Midbrain (tissue), 1 donor: ENCODE measurements at regions not wholly inside any gene's neighbourhood (a gene's known extent, or its start where the extent isn't known, plus 50 kb on each side); places are given as distances from the start of the nearest gene placed in this dataset.

ENCODE experiments used
- DNase-seq: peaks from one replicate; lab custom pipeline; 2025; lab: John Stamatoyannopoulos, UW

DNA sequence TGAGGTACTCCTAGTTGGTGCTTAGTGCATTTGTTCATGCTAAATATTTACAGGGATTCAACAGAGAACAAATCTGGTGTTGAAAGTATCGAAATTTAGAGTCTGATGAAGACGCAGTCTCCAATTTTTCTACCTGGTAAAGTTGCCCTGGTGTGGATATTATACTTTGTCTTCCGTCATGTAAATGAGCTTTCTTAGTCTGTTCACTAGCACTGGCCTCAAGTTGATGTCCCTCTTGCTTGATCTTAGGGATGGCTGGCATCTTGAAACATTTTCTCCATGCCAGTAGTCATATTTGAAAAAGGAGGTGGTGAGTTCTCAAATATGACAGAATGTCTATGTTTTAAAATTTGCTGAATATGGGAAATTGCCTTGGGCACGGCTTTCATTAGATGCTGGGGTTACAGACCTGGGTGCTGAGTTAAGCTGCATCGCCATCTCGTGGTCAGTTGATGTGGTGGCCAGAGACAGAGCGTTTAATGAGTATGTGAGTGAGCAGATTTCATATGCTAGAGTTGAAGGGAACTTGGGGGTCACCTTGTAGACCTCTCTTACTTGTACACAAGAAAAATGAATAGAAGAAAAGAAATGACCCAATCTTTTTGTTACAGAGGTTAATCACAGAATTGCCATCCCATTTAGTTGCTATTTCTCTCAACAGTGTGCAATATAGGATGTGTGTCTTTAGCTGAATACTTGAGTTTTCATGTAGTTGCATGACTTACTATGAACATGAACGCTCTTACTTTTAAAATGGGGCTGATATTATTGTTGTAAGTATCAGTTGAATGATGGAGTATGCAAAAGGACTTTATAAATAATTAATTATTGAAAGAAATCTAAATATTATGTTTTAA lies 172.8 kb upstream of the DCN start:
- DNase-seq, result peak; percentile 77

DNA sequence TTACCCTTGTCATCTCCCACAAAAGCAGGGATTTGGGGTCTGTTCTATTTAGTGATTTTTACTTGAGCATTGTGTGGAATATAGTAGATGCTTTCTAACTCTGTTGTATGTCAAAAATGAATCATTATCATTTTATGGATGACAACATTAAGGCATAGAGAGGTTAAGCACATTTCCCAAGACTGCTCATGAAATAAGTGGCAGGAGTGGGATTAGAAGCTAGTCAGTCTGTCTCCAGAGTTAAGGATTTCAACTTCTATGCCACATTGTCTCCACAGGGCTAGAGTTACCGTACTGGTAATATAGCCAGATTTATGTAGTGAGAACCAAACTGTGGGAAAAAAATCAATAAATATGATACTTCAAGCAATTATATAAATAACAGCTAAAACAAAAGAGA lies 170.6 kb upstream of the DCN start:
- DNase-seq, result no peak

DNA sequence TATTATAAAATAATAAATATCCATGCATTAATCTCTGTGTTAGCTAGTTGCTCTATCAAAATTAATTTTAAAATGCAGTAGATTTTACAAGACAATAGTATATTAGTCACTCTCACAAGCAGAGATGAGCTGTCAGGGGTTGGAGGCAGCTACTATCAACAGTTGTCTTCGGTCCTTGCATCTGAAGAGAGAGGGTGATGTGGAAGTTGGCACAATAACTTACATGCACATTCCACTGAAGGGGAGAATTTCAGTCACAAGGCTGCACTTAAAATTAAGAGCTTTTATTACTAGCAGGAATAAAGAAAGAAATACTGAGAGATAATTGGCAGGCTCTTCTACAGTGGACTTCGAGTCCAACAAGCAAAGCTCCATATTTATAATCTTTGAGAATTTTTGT lies 166.9 kb upstream of the DCN start:
- no peak for DNase-seq

DNA sequence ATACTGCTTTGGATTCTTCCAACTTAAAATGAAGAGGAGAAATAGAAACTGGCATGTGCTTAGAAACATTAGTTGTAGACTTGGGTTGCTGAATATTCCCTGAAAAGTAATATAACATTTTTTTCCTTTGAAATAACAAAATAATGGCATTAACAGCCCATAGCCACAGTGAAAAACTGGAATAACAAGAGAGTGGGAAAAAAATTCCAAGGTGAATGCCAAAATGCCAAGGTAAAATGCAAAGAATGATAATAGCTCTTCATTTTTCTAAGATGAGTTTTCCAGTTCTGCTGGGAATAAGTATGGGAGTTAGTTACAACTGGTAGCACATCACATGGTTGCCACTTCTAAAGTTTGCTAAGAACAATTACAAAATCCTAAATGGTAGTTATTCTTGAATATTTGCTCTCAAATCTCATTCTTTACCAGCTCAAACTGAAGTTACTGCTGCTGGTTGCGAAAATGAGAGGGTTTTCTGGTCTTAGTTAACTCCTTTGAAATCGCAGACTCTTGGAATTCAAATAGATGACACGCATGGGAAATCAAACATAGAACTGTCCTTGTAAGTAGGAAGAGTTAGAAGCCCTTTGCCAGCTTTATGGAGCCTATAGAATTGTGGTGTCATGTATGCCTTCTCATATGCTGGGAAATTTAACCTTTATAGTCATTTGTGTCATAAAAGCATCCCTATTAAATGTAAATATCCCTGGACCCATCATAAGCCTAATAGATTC lies 165.0 kb upstream of the DCN start:
- DNase-seq, result no peak

DNA sequence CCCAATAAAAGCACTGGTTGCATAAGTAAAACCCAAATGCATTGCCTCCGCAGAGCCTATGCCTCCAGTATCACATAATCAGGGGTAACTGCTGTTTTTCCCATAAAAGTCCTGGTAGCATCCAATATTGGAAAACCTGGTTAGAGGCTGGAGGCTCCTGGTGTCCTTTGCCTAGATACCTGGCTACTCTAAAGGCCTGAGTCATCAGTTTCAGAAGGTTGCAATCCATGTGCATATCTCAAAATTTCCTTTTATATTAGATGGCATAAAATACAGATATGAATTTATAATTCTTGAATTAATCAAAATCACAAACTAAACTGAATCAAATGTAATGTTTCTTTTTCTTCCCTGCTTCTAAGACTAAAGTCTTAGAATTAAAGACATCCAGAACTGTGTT lies 164.2 kb upstream of the DCN start:
- DNase-seq, result no peak

DNA sequence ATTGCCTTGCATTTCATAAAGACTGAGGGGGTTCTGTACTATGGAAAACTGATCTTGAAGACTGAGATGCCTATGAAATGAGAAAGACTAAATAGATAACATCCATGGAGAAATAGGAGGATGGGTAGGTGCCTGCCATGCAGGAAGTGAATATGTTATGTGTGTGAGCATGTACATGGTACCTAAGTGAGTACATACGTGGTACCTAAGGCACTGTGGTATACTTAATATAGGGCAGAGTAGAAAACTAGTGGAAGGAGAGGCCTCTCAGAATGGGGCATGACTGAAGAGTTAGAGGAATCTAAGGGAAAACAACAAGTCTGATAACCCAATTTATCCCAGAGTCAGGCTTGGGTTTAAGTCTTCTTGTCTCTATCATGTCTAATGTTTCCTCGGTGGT lies 161.8 kb upstream of the DCN start:
- DNase-seq, result no peak

DNA sequence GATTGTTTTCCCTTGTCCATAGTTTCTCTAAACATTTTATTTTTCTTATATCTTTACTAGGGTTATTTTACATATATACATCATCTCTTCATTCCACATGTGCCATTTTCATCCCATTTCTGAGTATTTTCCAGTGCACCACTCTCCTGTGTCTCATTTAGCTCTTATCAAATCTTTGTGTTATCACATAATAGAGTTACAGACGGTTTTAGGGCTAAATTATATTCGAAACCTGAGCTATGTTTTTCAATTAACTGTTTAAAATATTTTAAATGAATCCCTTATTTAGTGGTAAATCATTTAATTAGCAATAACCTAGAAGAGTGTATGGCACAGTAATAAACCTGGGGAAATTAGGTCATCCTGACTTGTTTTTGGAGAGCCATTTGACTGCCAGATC lies 160.4 kb upstream of the DCN start:
- DNase-seq, result no peak

DNA sequence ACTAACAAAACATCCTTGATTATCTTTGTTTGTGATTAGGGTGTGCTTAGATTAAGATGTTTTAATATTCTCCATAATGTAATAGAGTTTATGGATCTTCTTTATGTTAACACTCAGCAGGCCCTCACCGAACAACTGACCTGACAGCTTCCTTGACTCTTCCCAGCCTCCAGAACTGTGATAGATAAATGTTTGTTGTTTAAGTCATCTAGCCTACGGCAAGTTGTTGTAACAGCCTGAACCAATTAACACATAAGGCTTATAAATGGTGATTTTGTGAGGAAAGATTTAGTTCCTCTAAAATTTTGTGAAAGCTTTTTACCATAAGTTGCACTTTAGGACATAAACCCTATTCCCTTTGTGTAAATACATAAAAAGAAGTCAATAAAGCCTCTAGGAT lies 156.5 kb upstream of the DCN start:
- DNase-seq, result no peak

DNA sequence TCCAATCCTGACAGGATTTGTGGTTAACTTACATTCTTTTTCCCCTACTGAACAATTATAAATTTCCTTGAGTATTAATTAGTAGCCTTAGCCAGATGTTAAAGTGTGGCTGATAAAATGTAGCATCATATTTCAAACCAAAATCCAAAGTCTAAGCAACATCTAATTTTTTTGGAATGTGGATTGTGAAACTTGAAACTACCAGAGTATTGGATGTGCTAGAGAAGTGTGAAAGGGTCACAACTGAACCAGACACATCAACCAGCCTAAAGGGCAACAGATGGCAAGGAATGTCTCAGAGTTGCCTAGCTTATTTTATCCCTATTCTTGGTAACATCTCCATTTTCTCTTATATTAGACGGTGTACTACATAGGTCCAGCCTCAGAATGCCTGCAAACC lies 153.1 kb upstream of the DCN start:
- DNase-seq, result no peak

DNA sequence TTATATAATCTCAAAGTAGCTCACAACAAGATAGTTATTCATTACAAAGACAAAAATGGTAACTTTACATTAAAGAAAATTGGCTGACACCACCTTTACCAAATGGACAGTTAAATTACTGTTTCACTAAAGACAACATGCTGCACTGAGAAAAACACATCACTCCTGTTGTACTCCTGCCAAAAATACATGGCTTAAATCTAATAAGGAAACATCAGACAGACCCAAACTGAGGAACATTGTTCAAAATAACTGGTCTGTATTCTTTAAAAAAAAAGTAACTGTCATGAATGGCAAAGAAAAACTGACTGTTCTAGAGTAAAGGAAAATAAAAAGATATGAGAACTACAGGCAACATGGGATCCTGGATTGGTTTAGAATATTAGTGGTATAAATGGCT lies 151.3 kb upstream of the DCN start:
- DNase-seq, result no peak

DNA sequence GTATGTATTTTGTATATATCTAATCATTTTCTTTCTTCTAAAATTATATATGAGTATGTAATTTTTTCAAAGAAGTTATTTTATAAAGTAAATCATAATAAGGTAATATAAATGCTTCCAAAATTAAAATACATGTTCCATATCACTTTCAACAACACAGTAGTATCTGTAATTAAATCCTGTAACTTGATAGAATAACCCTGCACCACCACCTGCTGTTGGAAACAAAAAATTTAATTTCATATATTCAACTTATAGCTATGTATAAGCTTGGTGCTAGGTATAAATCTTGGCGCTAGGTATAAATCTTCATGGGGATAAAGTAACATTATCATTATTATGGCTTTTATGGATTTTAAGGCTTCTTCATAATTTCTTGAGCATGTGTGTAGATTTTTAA lies 149.7 kb upstream of the DCN start:
- no peak for DNase-seq

DNA sequence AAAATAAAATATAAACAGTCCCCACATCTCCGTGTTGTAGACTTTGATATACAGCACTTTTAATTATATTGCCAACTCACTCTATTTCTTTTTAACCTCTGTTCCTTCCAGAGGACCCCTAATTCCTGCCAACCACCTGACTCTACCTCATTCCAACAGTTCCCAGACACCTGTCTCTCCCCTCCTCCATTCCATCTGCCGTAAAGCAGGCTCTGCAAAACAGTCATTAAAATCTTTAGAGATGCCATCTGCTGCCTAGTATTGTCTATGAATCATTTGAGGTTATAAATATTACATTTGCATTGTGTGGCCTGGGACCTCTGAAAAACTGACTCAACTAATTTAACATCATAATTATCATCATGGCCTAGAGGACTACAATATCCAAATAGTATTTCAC lies 148.8 kb upstream of the DCN start:
- no peak for DNase-seq

DNA sequence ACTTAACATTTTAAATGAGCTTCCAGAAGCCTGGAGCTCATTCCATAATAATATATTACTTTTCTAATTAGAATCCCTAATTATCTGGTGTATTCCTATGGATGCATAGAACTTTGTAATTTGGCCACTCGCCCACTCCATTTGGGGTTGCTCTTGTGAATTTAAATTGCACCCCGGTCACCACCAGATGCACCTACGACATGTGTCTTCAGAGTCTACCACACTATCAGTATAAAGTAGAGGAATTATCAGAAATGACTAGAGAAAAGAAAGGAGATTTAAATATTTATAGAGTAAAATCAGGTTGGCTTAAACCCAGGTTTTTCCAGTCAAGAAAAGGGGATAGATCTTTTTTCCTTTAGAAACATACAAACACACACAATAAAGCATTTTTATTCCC lies 145.8 kb upstream of the DCN start:
- DNase-seq, result no peak

DNA sequence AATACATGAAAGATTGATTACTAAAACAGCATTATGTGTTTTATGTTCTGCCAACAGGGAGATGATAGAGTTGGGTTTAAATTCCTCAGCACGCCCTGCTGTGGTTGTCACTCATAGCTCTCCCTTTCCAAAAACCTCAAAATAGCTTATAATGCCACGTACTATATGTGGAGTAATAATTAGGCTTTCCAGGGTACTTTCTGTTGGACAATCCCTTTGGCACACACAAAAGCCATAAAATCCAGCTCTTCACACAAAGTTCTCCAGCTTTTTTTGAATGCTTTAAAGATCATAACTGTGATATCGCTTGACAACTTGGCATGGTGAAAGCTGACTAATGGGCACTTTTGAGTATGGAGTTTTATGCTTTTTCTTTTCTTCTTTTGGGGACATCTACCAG lies 145.3 kb upstream of the DCN start:
- no peak for DNase-seq

DNA sequence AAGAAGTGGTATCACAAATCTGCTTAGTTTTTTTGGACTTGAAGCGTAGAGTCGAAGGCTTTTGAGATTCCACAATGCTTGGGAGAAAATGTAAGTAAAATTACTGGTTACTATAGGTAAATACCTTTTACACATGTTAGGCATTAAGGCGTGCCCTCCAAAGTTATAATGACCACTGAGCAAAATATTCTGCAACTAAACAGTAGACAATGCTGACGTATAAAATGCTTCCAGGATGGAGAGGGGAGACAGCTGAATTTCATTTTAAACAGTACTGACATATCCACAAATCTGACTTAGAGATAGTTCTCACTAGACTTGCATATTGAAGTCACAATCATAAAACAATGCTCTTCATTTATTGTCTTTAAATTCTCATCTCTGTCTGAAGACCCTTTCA lies 144.5 kb upstream of the DCN start:
- no peak for DNase-seq

DNA sequence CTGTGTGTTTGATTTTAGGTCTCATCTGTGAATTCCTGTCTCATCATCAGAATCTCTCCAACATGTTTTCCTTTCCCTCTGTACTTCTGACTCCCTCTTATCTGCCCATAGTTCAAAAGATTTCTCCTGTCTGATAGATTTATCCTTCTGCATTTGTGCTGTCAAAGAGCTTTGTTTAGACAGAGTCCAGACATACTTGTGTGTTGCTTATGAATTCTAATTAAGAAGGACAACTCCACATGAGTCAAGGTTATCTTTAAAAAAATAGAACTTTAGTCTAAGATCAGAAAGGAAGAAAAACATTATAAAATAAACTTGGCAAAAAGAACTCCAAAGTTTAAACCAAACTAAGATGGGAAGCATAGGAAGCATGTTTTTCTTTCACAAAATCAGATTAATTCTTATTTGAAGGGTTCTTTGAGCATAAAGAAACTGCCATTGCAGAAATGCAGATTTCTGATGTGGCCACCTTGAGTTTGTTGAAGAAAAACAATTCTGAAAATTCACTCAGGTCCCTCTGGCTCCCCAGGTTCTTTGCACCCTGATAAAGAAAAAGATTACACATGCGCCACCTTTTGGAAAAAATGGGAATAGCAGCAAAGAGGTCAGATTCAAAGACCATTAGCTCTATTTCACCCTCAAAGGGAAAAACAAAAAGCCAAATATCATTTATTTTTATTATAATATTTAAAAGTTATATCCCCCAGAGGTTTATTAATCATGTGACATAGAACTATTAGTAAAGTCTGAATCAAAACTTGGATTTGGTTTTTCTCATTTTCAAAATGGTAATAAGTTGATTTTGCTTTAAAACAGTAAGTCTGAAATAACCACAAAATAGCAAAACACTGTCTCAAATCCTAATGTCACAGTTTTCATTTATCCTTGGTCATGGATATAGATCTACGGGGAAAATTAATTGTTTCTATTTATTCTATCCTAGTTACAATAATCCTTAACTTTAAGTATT lies 143.7 kb upstream of the DCN start:
- DNase-seq, result peak; percentile 65

DNA sequence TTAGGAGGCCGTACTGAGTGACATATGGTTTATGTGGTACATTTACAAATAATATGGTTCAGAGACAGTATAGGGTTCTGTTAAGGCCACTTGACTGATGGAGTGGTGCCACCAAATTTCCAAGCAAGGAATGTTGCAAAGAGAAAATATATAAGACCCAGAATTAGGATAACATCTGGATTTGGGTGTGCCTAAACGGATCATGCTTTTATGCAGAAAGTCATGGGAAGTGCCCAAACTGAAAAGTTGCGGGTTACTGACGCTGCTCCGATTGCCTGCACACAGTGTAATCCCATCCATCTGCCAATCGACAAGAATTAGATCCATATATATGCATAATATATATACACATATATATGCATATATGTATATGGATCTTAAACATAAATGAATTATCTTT lies 138.4 kb upstream of the DCN start:
- DNase-seq, result no peak

DNA sequence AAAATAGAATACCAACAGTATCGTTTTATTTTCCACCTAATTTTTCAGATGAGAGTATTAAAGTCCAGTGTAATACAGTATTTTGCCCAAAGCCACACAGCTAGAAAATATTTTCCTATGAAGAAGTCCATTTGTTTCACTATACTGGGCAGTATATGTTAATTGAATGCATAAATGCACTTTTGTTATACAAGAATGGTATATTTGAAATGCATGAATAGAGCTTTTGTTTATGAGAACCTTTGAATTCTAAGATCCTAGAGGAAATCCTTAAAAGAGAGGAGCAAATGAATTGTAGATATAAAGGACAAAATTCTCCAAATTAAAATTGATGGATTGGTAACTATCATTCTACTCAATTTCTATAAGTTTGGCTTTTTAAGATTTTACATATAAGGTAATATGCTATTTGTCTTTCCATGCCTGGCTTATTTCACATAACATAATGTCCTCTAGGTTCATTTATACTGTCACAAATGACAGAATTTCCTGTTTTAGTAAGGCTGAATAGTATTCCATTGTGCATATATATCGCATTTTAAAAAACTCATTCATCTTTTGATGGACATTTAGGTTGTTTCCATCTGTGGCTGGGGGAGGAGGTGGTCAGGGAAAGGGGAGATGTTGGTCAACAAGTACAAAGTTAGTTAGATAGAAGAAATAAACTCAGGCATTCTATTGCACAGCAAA lies 136.6 kb upstream of the DCN start:
- DNase-seq, result no peak

DNA sequence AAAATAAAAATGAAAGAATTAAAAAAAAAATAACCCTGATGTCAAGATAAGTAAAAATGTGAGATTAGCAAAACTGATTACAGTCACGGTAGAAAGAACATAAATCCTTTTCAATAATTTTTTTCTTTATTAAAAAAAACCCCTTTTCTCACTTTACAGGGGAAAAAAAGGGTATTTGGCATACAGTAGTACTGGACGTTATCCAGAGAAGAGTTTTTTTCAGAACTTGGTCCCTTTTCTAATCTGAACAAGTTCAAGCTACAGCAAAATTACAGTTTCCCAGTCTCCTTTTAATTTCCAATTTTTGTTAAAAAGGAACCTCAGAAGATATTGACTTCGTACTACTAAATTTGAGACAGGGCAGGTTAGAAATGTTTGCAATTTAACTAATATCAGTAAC lies 134.7 kb upstream of the DCN start:
- DNase-seq, result no peak

DNA sequence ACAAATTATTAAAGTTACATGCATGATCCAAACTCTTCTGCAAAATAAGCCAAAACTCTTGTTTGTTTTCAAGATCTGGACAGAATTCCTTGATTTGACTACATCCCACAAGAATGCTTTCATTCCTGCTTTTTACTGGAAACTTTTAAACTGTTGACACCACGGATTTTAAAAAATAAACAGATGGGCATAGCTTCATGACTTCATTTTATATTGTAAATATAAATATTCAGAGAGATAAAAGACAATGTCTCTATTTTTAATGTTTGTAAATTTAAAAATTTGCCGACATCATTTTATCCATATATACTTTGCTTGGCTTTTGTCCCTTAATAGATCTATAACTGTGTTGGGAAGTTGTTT lies 134.3 kb upstream of the DCN start:
- no peak for DNase-seq

DNA sequence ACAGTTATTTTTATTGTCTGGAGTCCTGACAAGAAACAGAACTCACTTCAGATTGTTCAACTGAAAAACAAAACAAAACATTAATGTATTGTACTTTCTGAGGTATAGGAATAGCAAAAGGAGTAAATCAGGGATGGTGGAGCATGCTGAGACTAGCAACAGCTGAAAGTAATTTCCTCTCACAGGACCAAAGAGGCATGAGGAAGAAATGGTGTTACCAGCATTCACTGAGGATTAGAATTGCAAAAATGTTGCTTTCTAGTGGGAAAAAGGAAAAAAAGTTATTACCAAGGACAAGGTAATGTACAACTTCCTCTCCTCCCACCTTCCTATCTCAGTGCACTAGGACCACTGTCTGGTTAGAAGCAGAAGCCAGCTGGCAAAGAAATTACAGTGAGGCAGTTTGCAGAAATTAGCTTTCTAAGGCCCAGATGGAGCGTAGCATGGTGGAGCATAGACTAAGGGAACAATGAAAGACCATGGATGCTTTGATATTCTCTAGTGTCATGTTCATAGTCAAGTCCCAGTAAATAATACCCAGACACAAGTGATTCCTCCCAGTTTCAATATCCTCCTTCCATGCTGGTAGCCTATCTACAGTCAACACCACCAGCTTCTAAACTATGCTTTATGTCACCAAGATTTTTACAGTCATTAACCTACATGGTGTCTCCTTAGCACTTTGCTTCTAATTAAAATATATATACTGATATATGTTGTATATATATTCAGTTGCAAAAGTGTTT lies 133.7 kb upstream of the DCN start:
- DNase-seq, result no peak
